Type B pancreatic cell (in vitro differentiated cells): ENCODE measurements at regions not wholly inside any gene's neighbourhood (a gene's known extent, or its start where the extent isn't known, plus 50 kb on each side); places are given as distances from the start of the nearest gene placed in this dataset.

Experiments
- DNase-seq: peaks from one replicate; pipeline ENCODE4 v3.0.0; 2021; ENCODE audit warnings: mixed read lengths; ENCODE audit not compliant: unreplicated experiment; ENCODE audit errors: extremely low spot score
- H3K27ac Mint-ChIP-seq: 2 replicates; pipeline ENCODE4 v1.8.0; 2021; ENCODE audit warnings: mild to moderate bottlenecking, mixed read lengths
- H3K27me3 Mint-ChIP-seq: 2 replicates; pipeline ENCODE4 v1.8.0; 2021; ENCODE audit warnings: mixed read lengths
- H3K36me3 Mint-ChIP-seq: 2 replicates; pipeline ENCODE4 v1.8.0; 2021; ENCODE audit warnings: mixed read lengths
- H3K4me1 Mint-ChIP-seq: one replicate; pipeline ENCODE4 v1.8.0; 2021; ENCODE audit warnings: mixed read lengths; ENCODE audit not compliant: unreplicated experiment
- H3K4me3 Mint-ChIP-seq: 2 replicates; pipeline ENCODE4 v1.8.0; 2021; ENCODE audit warnings: mild to moderate bottlenecking, mixed read lengths
- H3K9me3 Mint-ChIP-seq: 2 replicates; pipeline ENCODE4 v1.8.0; 2021; ENCODE audit warnings: mixed read lengths
- CTCF ChIP-seq: fragments of 200-600 bp; sonication (generic); conservative IDR thresholded peaks from 2 replicates; pipeline ENCODE4 v1.5.0; 2021; ENCODE audit warnings: antibody characterized with exemption, mild to moderate bottlenecking

GRCh38 chr5:17149786-17150185, 67.6 kb upstream of the BASP1 start:
- H3K36me3 Mint-ChIP-seq: no peaks in the 10 kb centered on the region
- DNase-seq: no peak
- no peak for TF ChIP-seq CTCF
- H3K4me3 Mint-ChIP-seq: no peak overlapping the region
- H3K9me3 Mint-ChIP-seq: no peaks in the 10 kb centered on the region
- H3K27me3 Mint-ChIP-seq: no peaks in the 10 kb centered on the region
- no peaks in the 10 kb centered on the region for H3K4me1 Mint-ChIP-seq
- no peak overlapping the region for H3K27ac Mint-ChIP-seq

- H3K27ac Mint-ChIP-seq: no peak overlapping the region
- H3K4me1 Mint-ChIP-seq: no peaks in the 10 kb centered on the region
- H3K27me3 Mint-ChIP-seq: no peaks in the 10 kb centered on the region
- no peaks in the 10 kb centered on the region for H3K9me3 Mint-ChIP-seq
- no peak overlapping the region for H3K4me3 Mint-ChIP-seq
- no peak for TF ChIP-seq CTCF
- DNase-seq: no peak
- H3K36me3 Mint-ChIP-seq: no peaks in the 10 kb centered on the region
These were observed 66.9 kb upstream of the BASP1 start for GRCh38 chr5:17150531-17150930.

GRCh38 chr5:17151686-17152085, 65.7 kb upstream of the BASP1 start:
- Mint-ChIP-seq H3K27ac (no peak overlapping the region), H3K9me3 (no peaks in the 10 kb centered on the region), H3K4me3 (no peak overlapping the region), H3K36me3 (no peaks in the 10 kb centered on the region), H3K27me3 (no peaks in the 10 kb centered on the region), H3K4me1 (no peaks in the 10 kb centered on the region)
- no peak for DNase-seq
- no peak for TF ChIP-seq CTCF

- H3K36me3 Mint-ChIP-seq: no peaks in the 10 kb centered on the region
- no peaks in the 10 kb centered on the region for H3K4me1 Mint-ChIP-seq
- H3K27me3 Mint-ChIP-seq: no peaks in the 10 kb centered on the region
- no peaks in the 10 kb centered on the region for H3K9me3 Mint-ChIP-seq
- DNase-seq: no peak
- H3K4me3 Mint-ChIP-seq: no peak overlapping the region
- H3K27ac Mint-ChIP-seq: no peak overlapping the region
- TF ChIP-seq CTCF: no peak
These were observed 63.0 kb upstream of the BASP1 start for GRCh38 chr5:17154211-17154996.

GRCh38 chr5:17156463-17156862, 61.0 kb upstream of the BASP1 start:
- Mint-ChIP-seq H3K27me3 (no peaks in the 10 kb centered on the region), H3K9me3 (no peaks in the 10 kb centered on the region), H3K4me3 (no peak overlapping the region), H3K36me3 (no peaks in the 10 kb centered on the region), H3K4me1 (no peaks in the 10 kb centered on the region), H3K27ac (no peak overlapping the region)
- TF ChIP-seq CTCF: no peak
- no peak for DNase-seq
